ENCODE measurements at regions not wholly inside any gene's neighbourhood (a gene's known extent, or its start where the extent isn't known, plus 50 kb on each side); places are given as distances from the start of the nearest gene placed in this dataset.

DNA sequence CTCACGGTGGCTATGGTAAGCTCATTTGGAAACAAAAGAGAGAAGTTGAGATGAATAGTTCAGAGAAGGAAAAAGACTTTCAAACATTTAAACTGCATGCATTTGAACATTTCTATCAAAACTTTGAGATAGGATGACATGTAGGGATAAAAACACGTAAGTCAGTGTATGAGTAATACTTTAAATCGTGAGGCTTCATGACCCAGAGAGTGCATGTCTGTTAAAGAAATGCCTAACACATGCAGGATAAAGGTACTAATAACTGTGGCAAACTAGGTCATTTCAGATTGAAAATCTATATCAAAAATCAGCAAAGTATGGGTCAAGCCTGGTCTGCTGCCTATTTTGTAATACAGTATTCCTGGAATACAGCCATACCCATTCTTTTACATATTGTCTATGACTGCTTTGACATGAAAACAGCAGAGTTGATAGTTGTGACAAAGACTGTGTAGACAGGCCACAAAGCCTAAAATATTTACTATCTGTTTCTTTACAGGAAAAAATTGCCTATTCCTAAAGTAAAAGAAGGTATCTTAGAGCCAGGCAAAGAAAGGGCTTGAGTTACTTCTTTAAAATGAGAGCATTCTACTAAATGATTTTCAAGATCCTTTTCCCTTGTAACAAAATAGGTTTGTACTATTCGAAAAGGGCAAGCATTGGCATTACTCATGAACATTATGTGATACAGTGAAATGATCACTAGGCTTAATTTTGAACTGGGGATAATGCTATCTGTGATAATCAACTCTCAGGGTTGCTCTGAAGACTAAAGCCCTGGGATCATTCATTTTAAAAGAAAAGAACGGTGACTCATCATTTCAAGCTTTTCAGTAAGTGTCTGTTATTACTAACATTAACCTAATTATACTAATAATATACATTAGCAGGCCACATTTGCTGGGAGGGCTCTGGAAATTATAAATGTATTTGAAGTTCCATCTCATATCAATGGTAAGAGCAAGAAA is 185.9 kb downstream of the CRPPA start:
- no peaks in the 10 kb centered on the region for H3K36me3 ChIP-seq (ENCODE audit: control insufficient read depth in 2 of 2, insufficient read depth in 2 of 2, low read length in 2 of 2)
- no peaks in the 10 kb centered on the region for H3K27me3 ChIP-seq (ENCODE audit: control insufficient read depth in 2 of 2, insufficient read depth in 2 of 2, low read length in 2 of 2)
- H3K27ac ChIP-seq (ENCODE audit: low read depth in 2 of 2, low read length in 2 of 2), result no peak overlapping the region
- no peak overlapping the region for H3K4me3 ChIP-seq (ENCODE audit: low read length in 2 of 2)
- no peaks in the 10 kb centered on the region for H3K4me1 ChIP-seq (ENCODE audit: control insufficient read depth in 2 of 2, insufficient read depth in 2 of 2, low read length in 2 of 2)
- H3K9me3 ChIP-seq (ENCODE audit: control insufficient read depth in 2 of 2, low read length in 2 of 2), result peaks cover 3 to 6% of the 10 kb centered on the region in 2 donors
- H3K9ac ChIP-seq (ENCODE audit: low read depth in 1 of 2, low read length in 2 of 2), result no peak overlapping the region

GRCh38 chr7:16234493-16235146 is 186.7 kb downstream of the CRPPA start:
- no peaks in the 10 kb centered on the region for H3K27me3 ChIP-seq (ENCODE audit: control insufficient read depth in 2 of 2, insufficient read depth in 2 of 2, low read length in 2 of 2)
- H3K27ac ChIP-seq (ENCODE audit: low read depth in 2 of 2, low read length in 2 of 2), result no peak overlapping the region
- H3K4me1 ChIP-seq (ENCODE audit: control insufficient read depth in 2 of 2, insufficient read depth in 2 of 2, low read length in 2 of 2), result no peaks in the 10 kb centered on the region
- no peaks in the 10 kb centered on the region for H3K36me3 ChIP-seq (ENCODE audit: control insufficient read depth in 2 of 2, insufficient read depth in 2 of 2, low read length in 2 of 2)
- no peak overlapping the region for H3K4me3 ChIP-seq (ENCODE audit: low read length in 2 of 2)
- no peak overlapping the region for H3K9ac ChIP-seq (ENCODE audit: low read depth in 1 of 2, low read length in 2 of 2)
- H3K9me3 ChIP-seq (ENCODE audit: control insufficient read depth in 2 of 2, low read length in 2 of 2), result peaks cover 3 to 7% of the 10 kb centered on the region in 2 donors

DNA sequence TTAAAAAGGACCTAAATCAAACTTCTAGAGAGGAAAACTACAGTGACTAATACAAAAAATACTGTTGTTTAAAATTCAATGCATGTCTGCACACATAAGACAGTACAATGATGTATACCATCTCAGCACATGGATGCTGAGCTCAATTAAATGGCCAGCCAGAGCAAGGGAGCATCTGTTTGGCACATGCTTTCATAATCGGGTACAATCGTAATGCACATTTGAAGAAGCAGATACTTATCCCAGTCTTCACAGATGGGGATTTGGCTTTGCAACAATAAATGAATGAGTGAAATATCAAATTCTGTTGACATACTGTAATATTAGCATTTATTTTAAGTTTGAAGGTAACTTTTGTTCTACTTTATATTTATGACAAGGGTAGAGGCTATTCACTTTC is 187.8 kb downstream of the CRPPA start:
- Histone ChIP-seq H3K4me3 (ENCODE audit: low read length in 2 of 2) (no peak overlapping the region), H3K27me3 (ENCODE audit: control insufficient read depth in 2 of 2, insufficient read depth in 2 of 2, low read length in 2 of 2) (no peaks in the 10 kb centered on the region), H3K9ac (ENCODE audit: low read depth in 1 of 2, low read length in 2 of 2) (no peak overlapping the region), H3K36me3 (ENCODE audit: control insufficient read depth in 2 of 2, insufficient read depth in 2 of 2, low read length in 2 of 2) (no peaks in the 10 kb centered on the region), H3K27ac (ENCODE audit: low read depth in 2 of 2, low read length in 2 of 2) (no peak overlapping the region), H3K9me3 (ENCODE audit: control insufficient read depth in 2 of 2, low read length in 2 of 2) (peaks cover 3 to 7% of the 10 kb centered on the region in 2 donors), H3K4me1 (ENCODE audit: control insufficient read depth in 2 of 2, insufficient read depth in 2 of 2, low read length in 2 of 2) (no peaks in the 10 kb centered on the region)

GRCh38 chr7:16232273-16232672 is 189.1 kb downstream of the CRPPA start:
- no peaks in the 10 kb centered on the region for H3K27me3 ChIP-seq (ENCODE audit: control insufficient read depth in 2 of 2, insufficient read depth in 2 of 2, low read length in 2 of 2)
- H3K4me1 ChIP-seq (ENCODE audit: control insufficient read depth in 2 of 2, insufficient read depth in 2 of 2, low read length in 2 of 2), result no peaks in the 10 kb centered on the region
- H3K36me3 ChIP-seq (ENCODE audit: control insufficient read depth in 2 of 2, insufficient read depth in 2 of 2, low read length in 2 of 2), result no peaks in the 10 kb centered on the region
- no peak overlapping the region for H3K4me3 ChIP-seq (ENCODE audit: low read length in 2 of 2)
- peaks cover 3 to 7% of the 10 kb centered on the region in 2 donors for H3K9me3 ChIP-seq (ENCODE audit: control insufficient read depth in 2 of 2, low read length in 2 of 2)
- no peak overlapping the region for H3K9ac ChIP-seq (ENCODE audit: low read depth in 1 of 2, low read length in 2 of 2)
- no peak overlapping the region for H3K27ac ChIP-seq (ENCODE audit: low read depth in 2 of 2, low read length in 2 of 2)

- Histone ChIP-seq H3K9ac (ENCODE audit: low read depth in 1 of 2, low read length in 2 of 2) (no peak overlapping the region), H3K27ac (ENCODE audit: low read depth in 2 of 2, low read length in 2 of 2) (no peak overlapping the region), H3K27me3 (ENCODE audit: control insufficient read depth in 2 of 2, insufficient read depth in 2 of 2, low read length in 2 of 2) (no peaks in the 10 kb centered on the region), H3K9me3 (ENCODE audit: control insufficient read depth in 2 of 2, low read length in 2 of 2) (no peaks in the 10 kb centered on the region), H3K36me3 (ENCODE audit: control insufficient read depth in 2 of 2, insufficient read depth in 2 of 2, low read length in 2 of 2) (no peaks in the 10 kb centered on the region), H3K4me3 (ENCODE audit: low read length in 2 of 2) (no peak overlapping the region), H3K4me1 (ENCODE audit: control insufficient read depth in 2 of 2, insufficient read depth in 2 of 2, low read length in 2 of 2) (no peaks in the 10 kb centered on the region)
Measured at GRCh38 chr7:16223963-16224707, 197.2 kb downstream of the CRPPA start.

DNA sequence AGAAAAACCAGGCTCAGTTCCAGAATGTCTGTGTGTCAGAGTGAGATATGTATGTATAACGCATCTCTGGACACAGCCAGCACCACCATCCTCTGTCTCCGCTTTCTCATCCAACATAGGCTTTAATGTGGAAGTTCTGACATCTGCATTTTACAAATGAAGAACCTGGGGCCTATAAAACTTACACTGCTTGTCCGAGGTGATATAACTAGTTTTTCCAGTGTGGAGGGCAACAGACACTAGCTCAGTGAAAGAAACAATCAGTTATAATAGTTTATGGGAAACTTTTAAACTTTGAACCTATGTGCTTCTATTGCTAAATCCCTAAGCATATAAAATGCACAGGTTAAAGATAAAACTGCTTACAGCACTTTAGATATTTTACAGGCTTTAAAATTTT is 208.7 kb downstream of the CRPPA start:
- Histone ChIP-seq H3K4me1 (ENCODE audit: control insufficient read depth in 2 of 2, insufficient read depth in 2 of 2, low read length in 2 of 2) (peaks cover 5 to 12% of the 10 kb centered on the region in 2 donors), H3K9me3 (ENCODE audit: control insufficient read depth in 2 of 2, low read length in 2 of 2) (no peaks in the 10 kb centered on the region), H3K36me3 (ENCODE audit: control insufficient read depth in 2 of 2, insufficient read depth in 2 of 2, low read length in 2 of 2) (no peaks in the 10 kb centered on the region), H3K27me3 (ENCODE audit: control insufficient read depth in 2 of 2, insufficient read depth in 2 of 2, low read length in 2 of 2) (no peaks in the 10 kb centered on the region), H3K4me3 (ENCODE audit: low read length in 2 of 2) (peak overlapping the region in 1 of 2 donors; percentile 15), H3K27ac (ENCODE audit: low read depth in 2 of 2, low read length in 2 of 2) (peak overlapping the region; percentile 68 to 74), H3K9ac (ENCODE audit: low read depth in 1 of 2, low read length in 2 of 2) (no peak overlapping the region)

GRCh38 chr7:16212032-16212431 is 209.3 kb downstream of the CRPPA start:
- H3K9ac ChIP-seq (ENCODE audit: low read depth in 1 of 2, low read length in 2 of 2), result no peak overlapping the region

GRCh38 chr7:16211402-16211925 is 209.9 kb downstream of the CRPPA start:
- Histone ChIP-seq H3K4me3 (ENCODE audit: low read length in 2 of 2) (no peak overlapping the region), H3K36me3 (ENCODE audit: control insufficient read depth in 2 of 2, insufficient read depth in 2 of 2, low read length in 2 of 2) (no peaks in the 10 kb centered on the region), H3K9ac (ENCODE audit: low read depth in 1 of 2, low read length in 2 of 2) (no peak overlapping the region), H3K9me3 (ENCODE audit: control insufficient read depth in 2 of 2, low read length in 2 of 2) (no peaks in the 10 kb centered on the region), H3K27ac (ENCODE audit: low read depth in 2 of 2, low read length in 2 of 2) (peak overlapping the region; percentile 5 to 11), H3K4me1 (ENCODE audit: control insufficient read depth in 2 of 2, insufficient read depth in 2 of 2, low read length in 2 of 2) (peaks cover 5 to 12% of the 10 kb centered on the region in 2 donors), H3K27me3 (ENCODE audit: control insufficient read depth in 2 of 2, insufficient read depth in 2 of 2, low read length in 2 of 2) (no peaks in the 10 kb centered on the region)

More at GRCh38 chr7:16212032-16212431, 209.3 kb downstream of the CRPPA start:
- Histone ChIP-seq H3K36me3 (ENCODE audit: control insufficient read depth in 2 of 2, insufficient read depth in 2 of 2, low read length in 2 of 2) (no peaks in the 10 kb centered on the region), H3K4me3 (ENCODE audit: low read length in 2 of 2) (peak overlapping the region in 1 of 2 donors; percentile 0), H3K27ac (ENCODE audit: low read depth in 2 of 2, low read length in 2 of 2) (peak overlapping the region; percentile 68 to 74), H3K9me3 (ENCODE audit: control insufficient read depth in 2 of 2, low read length in 2 of 2) (no peaks in the 10 kb centered on the region), H3K4me1 (ENCODE audit: control insufficient read depth in 2 of 2, insufficient read depth in 2 of 2, low read length in 2 of 2) (peaks cover 5 to 12% of the 10 kb centered on the region in 2 donors), H3K27me3 (ENCODE audit: control insufficient read depth in 2 of 2, insufficient read depth in 2 of 2, low read length in 2 of 2) (no peaks in the 10 kb centered on the region)

DNA sequence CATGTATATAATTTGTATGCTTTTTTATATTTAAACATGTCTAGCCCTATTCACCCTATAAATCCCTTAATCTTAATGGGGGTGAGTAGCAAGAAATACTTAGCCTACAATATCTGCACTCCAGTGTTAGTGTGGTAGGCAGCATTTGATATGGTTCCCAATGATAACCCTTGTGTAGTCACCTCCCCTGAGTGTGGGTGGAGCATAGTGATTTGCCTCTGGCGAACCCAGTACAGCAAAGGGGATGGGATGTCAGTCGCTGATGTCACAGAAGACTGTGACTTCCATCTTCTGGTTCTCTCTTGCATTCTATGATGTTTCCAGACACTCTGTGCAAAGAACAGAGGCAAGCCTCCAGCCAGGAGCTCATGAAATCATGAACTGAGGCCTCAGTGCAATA is 211.2 kb downstream of the CRPPA start:
- Histone ChIP-seq H3K27me3 (ENCODE audit: control insufficient read depth in 2 of 2, insufficient read depth in 2 of 2, low read length in 2 of 2) (no peaks in the 10 kb centered on the region), H3K36me3 (ENCODE audit: control insufficient read depth in 2 of 2, insufficient read depth in 2 of 2, low read length in 2 of 2) (no peaks in the 10 kb centered on the region), H3K9me3 (ENCODE audit: control insufficient read depth in 2 of 2, low read length in 2 of 2) (no peaks in the 10 kb centered on the region), H3K27ac (ENCODE audit: low read depth in 2 of 2, low read length in 2 of 2) (no peak overlapping the region), H3K9ac (ENCODE audit: low read depth in 1 of 2, low read length in 2 of 2) (no peak overlapping the region), H3K4me1 (ENCODE audit: control insufficient read depth in 2 of 2, insufficient read depth in 2 of 2, low read length in 2 of 2) (peaks cover 5 to 12% of the 10 kb centered on the region in 2 donors), H3K4me3 (ENCODE audit: low read length in 2 of 2) (no peak overlapping the region)
